HG02884 (cell line): ENCODE measurements at regions not wholly inside any gene's neighbourhood (a gene's known extent, or its start where the extent isn't known, plus 50 kb on each side); places are given as distances from the start of the nearest gene placed in this dataset.

Experiments
- ATAC-seq: cut with Tn5 transposase; IDR thresholded peaks from one replicate; pipeline ENCODE4 v1.9.1; 2021; ENCODE audit warnings: mild to moderate bottlenecking, moderate library complexity; ENCODE audit not compliant: unreplicated experiment

DNA sequence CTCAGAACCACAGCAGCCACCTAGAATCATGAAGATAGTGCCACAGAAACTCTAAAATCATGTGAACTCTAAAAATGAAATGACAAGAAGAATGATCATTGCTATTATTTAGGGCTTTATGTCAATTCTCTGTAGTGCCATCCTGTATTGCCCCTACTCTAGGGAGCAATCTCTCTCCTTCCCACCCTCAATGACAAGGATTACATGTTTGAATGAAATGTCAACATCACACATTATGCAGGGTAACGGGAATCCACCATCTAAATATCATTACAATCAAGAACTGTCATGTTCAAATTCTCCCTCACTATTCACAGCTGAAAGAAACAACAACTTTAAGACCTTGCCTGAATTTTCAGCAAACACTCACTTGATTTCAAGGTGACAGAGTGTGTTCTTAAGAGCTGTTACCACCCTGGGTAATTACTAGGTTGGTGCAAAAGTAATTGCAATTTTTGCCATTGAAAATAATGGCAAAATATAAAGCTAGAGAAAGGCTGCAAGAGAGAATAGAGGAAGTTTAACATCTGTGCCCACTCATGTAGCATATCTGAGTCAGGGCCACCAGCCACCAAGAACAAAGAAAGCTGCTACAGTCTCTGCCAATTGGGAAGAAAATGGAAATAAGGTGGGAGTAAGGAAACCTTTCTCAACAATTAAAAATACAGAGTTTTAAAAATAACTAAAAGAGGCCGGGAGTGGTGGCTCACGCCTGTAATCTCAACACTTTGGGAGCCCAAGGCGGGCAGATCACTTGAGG, 112.8 kb upstream of the PSMD7 start:
- no peak for ATAC-seq

GRCh38 chr16:74169687-74170376, 126.8 kb upstream of the PSMD7 start:
- peak; percentile 66 for ATAC-seq

DNA sequence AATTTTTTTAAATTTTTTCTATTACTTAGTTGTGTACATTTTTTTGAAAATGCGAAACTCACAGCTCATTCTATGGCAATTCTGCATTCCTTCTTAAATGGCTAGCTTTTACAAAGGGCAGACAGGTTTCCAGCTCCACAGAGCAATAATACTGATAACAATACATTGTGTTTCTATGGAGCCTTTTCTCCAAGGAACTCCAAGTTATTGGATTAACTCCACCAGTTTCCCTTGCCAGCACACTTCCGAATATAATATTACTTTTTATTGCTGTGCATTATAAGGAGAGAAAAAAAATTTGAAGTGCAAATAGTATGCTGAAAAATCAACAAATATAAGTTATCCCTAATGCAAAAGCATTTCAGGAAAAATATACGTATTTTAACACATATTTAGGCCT, 127.5 kb upstream of the PSMD7 start:
- no peak for ATAC-seq

DNA sequence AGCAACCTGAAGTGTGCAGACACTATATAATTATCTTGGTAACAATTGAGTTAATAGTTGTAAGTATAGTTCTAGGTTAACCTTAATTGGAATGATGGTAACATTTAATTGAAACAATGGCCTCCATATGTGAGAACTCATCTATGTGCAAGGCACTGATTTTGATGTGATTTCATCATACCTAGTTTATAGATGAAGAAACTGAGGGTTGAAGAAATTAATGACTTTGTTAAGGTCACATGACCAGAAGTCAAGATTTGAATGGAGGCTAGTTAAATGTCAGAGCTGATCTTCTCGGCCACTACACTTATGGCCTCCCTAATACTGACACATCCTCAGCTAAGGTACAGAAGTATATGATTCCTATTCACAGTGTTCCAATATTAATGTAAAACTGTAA, 128.2 kb upstream of the PSMD7 start:
- ATAC-seq = no peak

GRCh38 chr16:74166456-74166855, 130.2 kb upstream of the PSMD7 start:
- no peak for ATAC-seq

DNA sequence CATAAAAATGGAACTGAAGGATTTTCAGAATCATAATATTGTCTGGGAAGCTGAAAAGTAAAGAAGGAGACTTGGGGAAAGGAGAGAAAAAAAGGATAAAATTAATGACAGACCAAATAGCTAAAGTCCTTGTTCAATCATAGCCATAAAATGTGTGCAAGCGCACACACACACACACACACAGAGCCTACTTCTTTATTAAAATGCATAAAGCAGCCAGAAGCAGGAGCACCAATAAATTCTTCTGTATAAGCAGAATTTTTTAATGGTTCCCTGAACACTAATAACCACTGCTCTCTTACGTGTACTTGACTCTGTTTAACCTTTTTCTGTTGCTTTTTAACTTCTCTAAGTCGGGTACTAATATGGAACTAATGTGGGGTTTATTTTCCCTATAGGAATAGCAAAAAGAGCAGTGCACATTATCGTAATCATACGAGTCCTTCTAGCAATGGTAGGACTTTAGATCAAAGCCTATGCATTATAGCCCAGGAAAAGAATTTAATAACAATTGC, 131.0 kb upstream of the PSMD7 start:
- no peak for ATAC-seq

DNA sequence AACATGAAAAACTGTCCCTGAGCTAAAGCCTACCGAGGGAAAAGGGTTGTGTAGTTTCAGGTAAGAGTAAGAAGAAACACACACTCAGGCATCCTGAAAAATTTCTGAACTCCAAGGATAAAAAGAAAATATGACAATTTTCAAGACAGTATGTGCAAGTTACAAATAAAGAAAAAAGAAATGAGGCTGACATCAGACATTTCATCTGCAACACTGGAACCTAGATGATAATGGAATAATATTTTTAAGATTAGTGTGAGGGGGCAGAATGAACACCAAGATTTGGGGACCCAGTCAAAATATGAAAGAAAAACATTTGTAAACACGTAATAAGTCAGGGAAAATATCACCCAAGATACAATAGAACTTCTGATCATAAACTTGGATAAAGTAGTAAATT, 135.9 kb upstream of the PSMD7 start:
- no peak for ATAC-seq

GRCh38 chr16:74153773-74154172, 142.8 kb upstream of the PSMD7 start:
- ATAC-seq = no peak

GRCh38 chr16:74146643-74147042, 150.0 kb upstream of the PSMD7 start:
- ATAC-seq = no peak

- ATAC-seq = no peak
These were observed 153.4 kb upstream of the PSMD7 start for GRCh38 chr16:74143171-74143570.

- no peak for ATAC-seq
These were observed 155.6 kb upstream of the PSMD7 start for GRCh38 chr16:74141015-74141414.

GRCh38 chr16:74140557-74140956, 156.1 kb upstream of the PSMD7 start:
- ATAC-seq = no peak

DNA sequence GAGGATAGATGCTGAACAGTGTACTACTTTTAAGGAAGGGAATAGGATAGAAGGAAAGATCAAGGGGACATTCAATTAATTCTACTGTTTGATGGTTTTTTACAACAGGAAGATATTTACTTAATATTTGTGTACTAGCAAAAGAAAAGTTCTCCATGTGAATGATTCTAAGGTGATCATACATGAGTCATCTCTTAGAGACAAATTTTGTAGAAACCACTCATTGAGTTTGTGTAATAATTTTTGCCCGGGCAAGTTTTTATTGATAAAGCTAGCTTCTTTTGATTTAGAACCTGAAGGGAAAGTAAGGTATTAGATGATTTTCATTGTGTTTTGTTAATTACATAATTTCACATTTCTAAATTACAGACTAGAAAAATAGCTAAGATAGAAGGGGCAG, 172.8 kb upstream of the PSMD7 start:
- no peak for ATAC-seq

DNA sequence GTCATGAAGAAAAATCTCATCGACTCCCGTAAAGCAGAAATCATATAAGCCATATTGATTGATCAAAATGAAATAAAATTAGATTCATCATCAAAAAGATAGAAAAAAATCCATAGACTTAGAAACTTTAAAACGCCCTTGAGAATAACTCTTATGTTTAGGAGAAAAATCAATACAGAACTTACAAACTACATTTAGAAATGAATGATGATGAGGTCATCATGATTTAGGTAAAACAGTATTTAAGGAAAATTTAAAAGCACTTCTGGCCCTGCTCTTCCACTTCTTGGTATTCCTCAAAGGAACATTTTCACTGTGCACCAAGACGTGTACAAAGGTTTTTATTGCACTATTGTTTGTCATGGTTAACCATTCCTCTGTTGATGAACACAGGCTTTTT, 173.4 kb upstream of the PSMD7 start:
- ATAC-seq = no peak

DNA sequence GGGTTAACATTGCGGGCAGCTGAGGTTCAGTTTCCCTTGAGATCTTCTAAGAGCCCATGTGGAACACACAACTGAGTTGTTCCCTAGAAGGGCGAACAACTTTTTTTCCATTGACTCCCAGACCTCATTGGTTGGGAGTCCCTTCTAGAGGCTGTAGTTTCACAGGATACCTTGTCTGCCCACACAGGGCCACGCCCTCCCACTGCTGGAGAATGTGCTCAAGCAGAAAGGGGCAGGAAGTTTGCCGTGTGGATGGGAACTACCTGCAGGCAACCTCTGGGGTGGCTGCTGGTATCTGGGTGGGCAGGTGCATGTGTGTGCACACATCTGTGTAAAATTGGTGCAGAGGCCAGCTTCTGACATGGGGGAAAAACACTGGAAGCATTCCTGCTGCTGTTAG, 178.8 kb upstream of the PSMD7 start:
- ATAC-seq = no peak

DNA sequence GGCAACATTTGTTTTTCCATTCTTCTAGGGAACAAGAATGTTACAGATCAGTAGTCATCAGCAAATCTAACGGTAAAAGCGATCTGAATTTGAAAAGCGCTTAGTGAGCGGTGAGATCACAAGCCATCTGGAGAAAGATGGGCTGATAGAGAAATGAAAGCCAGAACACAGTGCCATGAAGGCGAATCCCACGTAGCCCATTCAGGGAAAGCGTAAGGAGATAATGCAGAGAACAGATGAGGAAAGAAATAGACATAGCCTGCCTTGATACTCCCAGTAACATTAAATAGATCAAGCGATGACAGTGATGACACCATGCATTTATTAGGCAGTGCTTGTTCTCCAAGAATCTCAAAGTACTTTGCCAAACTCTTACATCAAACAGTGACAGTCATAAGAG, 183.1 kb upstream of the PSMD7 start:
- no peak for ATAC-seq

GRCh38 chr16:74111456-74111982, 185.1 kb upstream of the PSMD7 start:
- ATAC-seq = no peak

DNA sequence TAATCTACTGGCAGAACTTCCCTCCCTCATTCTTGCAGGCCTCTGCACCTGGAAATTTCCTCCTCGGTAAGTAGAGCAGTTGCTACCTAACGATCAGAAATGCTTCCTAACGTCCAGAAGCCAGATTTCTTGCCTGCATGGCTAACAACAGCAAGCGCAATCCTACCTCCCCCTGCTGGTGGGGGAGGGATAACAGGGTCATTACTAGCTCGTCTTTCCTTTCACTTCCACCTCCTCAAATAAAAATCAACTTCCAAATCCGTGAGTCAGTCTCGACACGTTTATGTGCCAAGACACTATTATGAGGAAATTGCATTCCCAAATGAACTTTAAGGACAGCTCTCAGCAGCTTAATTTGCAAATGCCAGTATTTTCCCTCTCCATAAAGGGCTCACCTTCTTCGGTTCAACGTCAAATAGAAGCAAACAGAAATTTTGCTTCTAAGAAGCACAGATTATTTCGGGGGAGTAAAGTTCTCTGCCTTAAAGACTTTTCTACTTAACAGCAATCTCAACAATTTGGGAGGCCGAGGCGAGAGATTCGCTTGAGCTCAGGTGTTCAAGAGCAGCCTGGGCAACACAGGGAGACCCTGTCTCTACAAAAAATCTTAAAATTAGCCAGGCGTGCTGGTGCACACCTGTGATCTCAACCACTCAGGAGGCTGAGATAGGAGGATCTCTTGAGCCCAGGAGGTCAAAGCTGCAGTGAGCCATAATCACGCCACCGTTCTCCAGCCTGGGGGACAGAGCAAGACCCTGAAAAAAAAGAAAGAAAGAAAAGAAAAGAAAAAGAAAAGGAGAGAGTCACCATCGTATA, 188.6 kb upstream of the PSMD7 start:
- peak; percentile 83 for ATAC-seq

- ATAC-seq = no peak
These were observed 192.6 kb upstream of the PSMD7 start for GRCh38 chr16:74104022-74104421.

- no peak for ATAC-seq
These were observed 195.1 kb upstream of the PSMD7 start for GRCh38 chr16:74101379-74102137.
